ENCODE measurements at regions not wholly inside any gene's neighbourhood (a gene's known extent, or its start where the extent isn't known, plus 50 kb on each side); places are given as distances from the start of the nearest gene placed in this dataset.
"Not testable (repeated sequence)": the region's sequence is repeated elsewhere in the genome, so short reads cannot be mapped to it uniquely, and the experiment has no call there.

- no peak for DNase-seq (ENCODE audit: low spot score)
Observed at GRCh38 chr7:157467496-157468212, 130.8 kb downstream of the DNAJB6 start.

DNA sequence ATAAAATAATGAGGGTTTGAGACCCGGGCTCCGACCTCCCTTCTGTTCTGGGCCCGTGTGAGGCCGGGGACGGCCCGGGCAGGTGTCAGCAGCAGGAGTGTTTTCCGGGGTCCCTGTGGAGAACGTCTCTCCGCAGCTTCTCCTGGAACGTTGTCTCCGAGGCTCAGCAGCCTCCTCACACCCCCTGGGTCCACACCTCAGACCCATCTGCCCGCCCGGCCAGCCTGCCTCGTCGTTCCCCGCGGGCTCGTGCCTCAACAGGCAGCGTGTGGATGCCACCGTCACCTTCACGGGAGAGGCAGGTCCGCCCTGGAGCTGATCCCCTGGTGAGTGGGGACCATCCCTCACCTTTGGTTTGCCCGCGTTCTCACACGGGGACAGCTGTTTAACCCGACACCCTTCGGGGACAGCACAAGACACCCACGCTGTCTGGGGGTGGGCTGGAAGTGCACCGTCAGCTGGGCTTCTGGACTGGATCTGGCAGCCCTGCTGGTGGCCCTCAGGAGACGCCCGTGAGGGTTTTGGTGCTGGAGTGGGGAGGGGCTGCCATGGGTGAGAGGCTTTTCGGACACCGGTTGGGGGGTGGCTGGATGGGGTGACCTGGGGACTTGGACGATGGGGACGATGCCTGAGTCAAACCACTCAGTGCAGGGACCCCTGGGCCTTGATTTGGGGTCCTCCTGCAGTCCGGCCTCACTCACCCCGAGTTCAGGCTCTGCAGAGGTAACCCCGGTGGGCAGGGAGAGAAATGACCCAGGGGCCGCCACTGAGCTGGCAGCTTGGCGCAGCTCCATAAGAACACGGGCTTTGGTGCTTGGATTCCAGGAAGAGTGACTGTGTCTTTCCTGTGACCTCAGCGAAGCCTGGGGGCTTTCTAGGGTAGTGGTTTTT is 131.7 kb downstream of the DNAJB6 start:
- DNase-seq (ENCODE audit: low spot score) = no peak

GRCh38 chr7:157469181-157470016 is 132.6 kb downstream of the DNAJB6 start:
- DNase-seq (ENCODE audit: low spot score) = no peak

DNA sequence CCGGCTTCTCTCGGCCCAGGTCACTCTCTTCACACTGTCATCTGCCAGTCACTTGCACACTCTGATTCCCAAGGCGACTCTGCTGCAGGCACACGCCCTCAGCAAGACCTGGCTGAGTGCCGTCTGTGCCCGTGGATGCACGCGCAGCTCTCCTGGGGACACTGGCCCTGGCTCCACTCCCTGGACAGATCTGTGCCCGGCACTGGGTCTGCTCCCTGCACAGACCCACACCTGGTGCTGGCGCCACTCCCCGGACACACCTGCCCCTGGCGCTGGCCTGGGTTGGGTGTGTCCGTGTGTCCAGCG is 133.2 kb downstream of the DNAJB6 start:
- DNase-seq (ENCODE audit: low spot score) = no peak

- no peak for DNase-seq (ENCODE audit: low spot score)
Observed at GRCh38 chr7:157470701-157471131, 133.9 kb downstream of the DNAJB6 start.

DNA sequence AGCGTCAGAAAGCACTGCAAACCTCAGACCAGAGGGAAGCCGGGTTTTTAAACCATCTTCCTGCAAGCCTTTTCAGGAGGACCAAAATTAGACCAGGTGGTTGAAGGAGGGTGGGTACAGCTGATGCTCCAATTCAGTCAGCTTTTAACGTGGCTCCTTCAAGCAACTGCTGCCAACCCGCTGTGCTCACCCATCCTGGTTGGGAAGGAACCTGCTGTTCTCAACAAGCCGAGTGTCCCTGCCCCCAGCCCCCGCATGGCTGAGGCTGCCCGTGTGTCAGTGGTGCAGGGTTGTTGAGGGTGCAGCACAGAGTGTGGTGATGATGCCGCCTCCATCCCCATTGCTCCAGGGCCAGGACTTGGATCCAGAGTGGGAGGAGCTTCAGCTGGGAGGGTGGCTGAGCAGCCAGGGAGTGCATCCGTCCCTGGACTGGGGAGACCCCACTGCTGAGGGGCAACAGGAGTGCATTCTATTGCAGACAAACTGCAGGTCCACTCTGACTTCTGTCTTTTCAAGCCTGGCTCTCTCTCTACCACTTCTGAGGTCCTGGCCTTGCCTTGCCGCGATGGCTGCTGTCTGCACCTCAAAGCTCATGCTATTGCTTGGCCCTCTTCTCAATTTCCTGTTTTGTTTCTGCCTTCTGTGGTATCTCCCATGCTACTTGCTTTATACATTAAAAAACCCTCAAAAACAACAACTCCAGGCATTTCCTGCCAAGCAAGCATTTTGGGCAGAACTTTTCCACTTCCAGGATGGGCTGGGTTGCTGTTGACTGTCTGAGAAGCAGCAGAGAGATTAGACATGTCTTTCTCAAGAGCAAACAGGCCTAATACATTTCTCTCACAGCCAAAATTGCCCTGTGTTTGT is 134.7 kb downstream of the DNAJB6 start:
- no peak for DNase-seq (ENCODE audit: low spot score)

DNA sequence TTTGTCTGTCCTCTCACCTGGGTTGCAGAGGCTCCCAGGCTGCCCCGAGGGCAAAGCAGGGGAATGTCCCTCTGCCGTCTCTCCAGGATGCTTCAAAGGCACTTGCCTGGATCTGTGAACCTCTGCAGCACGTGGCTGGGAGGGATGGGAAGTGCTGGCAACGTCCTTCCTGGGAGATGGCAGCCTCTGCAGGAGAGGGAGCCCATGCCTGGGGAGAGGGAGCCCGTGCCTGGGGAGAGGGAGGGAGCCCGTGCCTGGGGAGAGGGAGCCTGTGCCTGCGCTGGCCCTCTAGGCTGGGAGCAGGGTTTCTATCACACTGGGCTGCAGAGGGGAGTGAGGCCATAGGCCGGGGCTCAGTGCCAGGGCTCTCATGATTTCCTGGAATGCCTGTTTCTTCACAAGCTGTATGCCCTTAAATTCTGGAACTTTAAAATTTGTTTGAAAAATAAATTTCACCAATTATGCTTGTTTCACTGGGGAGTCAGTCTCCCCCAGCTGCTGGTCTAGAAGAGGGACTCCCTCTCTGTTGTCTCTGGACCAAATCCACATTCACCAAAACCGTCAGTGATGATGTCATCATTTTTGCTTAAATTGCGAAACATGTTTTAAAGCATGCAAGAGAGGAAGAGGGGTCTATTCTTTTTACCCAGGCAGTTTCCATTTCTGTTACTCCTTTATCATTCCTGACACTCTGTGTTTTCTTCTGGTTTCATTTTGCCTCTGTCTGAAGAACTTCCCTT is 135.7 kb downstream of the DNAJB6 start:
- no peak for DNase-seq (ENCODE audit: low spot score)

DNA sequence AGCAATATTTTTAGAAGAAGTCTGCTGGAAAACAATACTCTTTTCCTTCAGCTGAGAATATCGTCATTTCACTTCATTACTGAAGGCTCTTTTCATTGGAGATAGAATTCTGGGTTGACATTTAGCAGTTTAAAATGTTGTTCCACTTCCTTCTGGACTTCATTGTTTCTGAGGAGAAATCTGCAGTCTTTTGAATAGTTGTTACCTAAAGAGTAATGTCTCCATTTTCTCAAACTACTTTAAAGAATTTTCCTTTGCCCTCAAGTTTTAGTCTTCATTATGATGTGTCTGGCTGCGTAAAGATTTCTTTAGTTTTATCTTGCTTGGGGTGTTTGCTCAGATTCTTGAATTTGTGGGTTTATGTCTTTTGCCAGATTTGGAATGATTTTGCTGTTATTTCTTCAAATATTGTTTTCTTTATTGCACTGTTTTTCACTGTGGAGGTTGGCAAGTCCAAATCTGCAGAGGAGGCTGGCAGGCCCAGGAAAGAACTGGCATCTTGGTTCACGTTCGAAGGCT is 136.3 kb downstream of the DNAJB6 start:
- DNase-seq (ENCODE audit: low spot score) = no peak

DNA sequence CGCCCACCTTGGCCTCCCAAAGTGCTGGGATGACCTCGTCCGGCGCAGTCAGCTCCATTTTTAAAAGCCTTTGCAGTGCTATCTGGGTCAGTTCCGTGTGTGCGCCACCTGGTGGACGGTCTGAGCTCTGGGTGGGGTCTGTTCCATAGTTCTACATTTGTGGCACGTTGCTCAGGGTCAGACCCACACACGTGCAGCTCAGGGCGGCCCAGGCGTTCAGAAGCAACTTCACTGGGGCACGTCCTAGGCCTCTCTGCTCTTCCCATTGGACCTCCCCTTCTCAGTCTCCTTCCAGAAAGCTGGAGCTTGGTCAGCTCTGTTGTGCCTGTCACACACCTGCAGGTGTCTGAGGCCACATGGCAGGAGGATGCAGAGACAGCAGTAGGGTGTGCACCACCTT is 137.9 kb downstream of the DNAJB6 start:
- peak; percentile 53 for DNase-seq (ENCODE audit: low spot score)

- no peak for DNase-seq (ENCODE audit: low spot score)
Observed at GRCh38 chr7:157475095-157475494, 138.3 kb downstream of the DNAJB6 start.

DNA sequence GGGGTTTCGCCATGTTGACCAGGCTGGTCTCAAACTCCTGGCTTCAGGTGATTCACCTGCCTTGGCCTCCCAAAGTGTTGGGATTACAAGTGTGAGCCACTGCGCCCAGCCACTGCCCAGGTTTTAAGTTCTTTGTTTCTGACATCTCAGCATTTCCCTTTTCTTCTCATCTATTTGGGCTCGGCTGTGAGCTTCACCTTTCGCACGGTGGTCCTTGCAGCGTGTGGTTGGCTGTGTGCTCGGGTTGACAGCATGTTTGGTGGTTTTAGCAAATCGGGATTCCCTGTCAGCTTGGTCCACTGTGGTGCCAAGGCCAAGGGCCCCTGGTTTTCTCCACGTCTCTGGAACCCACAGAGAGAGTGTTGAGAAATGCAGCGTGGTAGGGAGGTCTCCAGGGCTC is 138.8 kb downstream of the DNAJB6 start:
- no peak for DNase-seq (ENCODE audit: low spot score)

- no peak for DNase-seq (ENCODE audit: low spot score)
Observed at GRCh38 chr7:157476201-157476600, 139.4 kb downstream of the DNAJB6 start.

GRCh38 chr7:157476654-157477549 is 140.1 kb downstream of the DNAJB6 start:
- no peak for DNase-seq (ENCODE audit: low spot score)

GRCh38 chr7:157477550-157478212 is 140.9 kb downstream of the DNAJB6 start:
- no peak for DNase-seq (ENCODE audit: low spot score)

- DNase-seq (ENCODE audit: low spot score) = not testable (repeated sequence)
Observed at GRCh38 chr7:157478611-157479010, 141.8 kb downstream of the DNAJB6 start.

GRCh38 chr7:157479326-157479725 is 142.5 kb downstream of the DNAJB6 start:
- no peak for DNase-seq (ENCODE audit: low spot score)

DNA sequence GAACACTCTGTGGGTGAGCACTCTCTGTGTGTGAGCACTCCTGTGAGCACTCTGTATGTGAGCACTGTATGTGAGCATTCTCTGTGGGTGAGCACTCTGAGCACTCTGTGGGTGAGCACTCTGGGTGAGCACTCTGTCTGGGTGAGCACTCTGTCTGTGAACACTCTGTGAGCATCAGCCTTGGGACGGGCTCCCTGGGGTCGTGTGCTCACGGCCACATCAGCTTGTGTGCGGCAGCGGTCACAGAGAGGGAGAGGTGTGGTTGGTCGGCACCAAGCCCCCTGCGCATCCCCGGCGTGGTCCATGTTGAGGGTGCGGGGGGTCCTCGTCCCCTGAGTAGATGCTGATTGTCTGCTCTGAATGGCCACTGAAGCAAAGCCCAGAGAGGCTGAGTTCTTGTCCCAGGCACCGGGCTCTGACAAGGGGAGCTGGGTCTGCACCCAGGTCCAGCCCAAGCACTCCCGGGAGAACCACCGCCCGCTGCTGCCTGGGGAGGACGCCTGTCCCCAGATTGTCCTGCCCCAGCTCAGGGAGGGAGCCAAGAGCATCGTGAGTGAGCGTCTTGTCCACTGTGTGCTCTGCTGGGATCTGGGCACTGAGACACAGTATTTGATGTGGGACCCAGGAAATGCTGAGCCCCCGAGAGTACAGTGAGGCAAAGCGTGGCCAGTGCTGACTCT is 143.7 kb downstream of the DNAJB6 start:
- DNase-seq (ENCODE audit: low spot score) = no peak

DNA sequence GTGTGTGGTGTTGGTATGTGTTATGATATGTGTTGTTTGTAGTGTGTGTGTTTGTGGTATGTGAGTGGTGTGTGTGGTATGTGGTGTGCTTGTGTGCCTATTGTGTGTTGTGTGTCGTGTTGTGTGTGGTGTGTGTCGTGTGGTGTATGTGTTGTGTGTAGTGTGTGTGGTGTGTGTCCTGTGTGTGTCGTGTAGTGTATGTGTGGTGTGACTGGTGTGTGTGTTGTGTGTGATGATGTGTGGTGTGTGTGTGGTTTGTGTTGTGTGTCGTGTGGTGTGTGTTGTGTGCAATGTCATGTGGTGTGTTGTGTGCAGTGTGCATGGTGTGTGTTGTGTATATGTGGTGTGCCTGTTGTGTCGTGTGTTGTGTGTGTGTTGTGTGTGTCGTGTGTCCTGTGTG is 144.6 kb downstream of the DNAJB6 start:
- no peak for DNase-seq (ENCODE audit: low spot score)
